ENCODE measurements at regions not wholly inside any gene's neighbourhood (a gene's known extent, or its start where the extent isn't known, plus 50 kb on each side); places are given as distances from the start of the nearest gene placed in this dataset.

GRCh38 chr13:106296723-106297122 lies 238.7 kb downstream of the EFNB2 start:
- Histone ChIP-seq H3K36me3 (no peaks in the 10 kb centered on the region), H3K27me3 (ENCODE audit: low read depth) (no peaks in the 10 kb centered on the region), H3K4me1 (no peaks in the 10 kb centered on the region), H3K4me3 (no peak overlapping the region), H3K9me3 (replicated peaks) (peaks cover 5% of the 10 kb centered on the region), H3K27ac (replicated peaks) (no peak overlapping the region)
- no peak for TF ChIP-seq CTCF (IDR thresholded peaks at IDR 0.05; ENCODE audit: borderline replicate concordance)
- intact Hi-C loops (cut with micrococcal nuclease), result no loop called here
- DNase-seq, result no peak

- Histone ChIP-seq H3K27me3 (ENCODE audit: low read depth) (no peaks in the 10 kb centered on the region), H3K27ac (replicated peaks) (no peak overlapping the region), H3K4me3 (no peak overlapping the region), H3K4me1 (no peaks in the 10 kb centered on the region), H3K9me3 (replicated peaks) (peaks cover 5% of the 10 kb centered on the region), H3K36me3 (no peaks in the 10 kb centered on the region)
- DNase-seq, result no peak
- intact Hi-C loops (cut with micrococcal nuclease), result no loop called here
- no peak for TF ChIP-seq CTCF (IDR thresholded peaks at IDR 0.05; ENCODE audit: borderline replicate concordance)
These were observed 239.5 kb downstream of the EFNB2 start for GRCh38 chr13:106295971-106296370.

GRCh38 chr13:106291006-106291405 lies 244.5 kb downstream of the EFNB2 start:
- peaks cover 17% of the 10 kb centered on the region for H3K27me3 ChIP-seq (ENCODE audit: low read depth)
- H3K9me3 ChIP-seq (replicated peaks), result no peaks in the 10 kb centered on the region
- H3K4me3 ChIP-seq, result no peak overlapping the region
- H3K4me1 ChIP-seq, result no peaks in the 10 kb centered on the region
- H3K36me3 ChIP-seq, result no peaks in the 10 kb centered on the region
- intact Hi-C loops (cut with micrococcal nuclease), result no loop called here
- no peak for DNase-seq
- no peak overlapping the region for H3K27ac ChIP-seq (replicated peaks)
- TF ChIP-seq CTCF (IDR thresholded peaks at IDR 0.05; ENCODE audit: borderline replicate concordance), result no peak

- TF ChIP-seq CTCF (IDR thresholded peaks at IDR 0.05; ENCODE audit: borderline replicate concordance), result no peak
- no peak overlapping the region for H3K4me3 ChIP-seq
- DNase-seq, result no peak
- no peaks in the 10 kb centered on the region for H3K36me3 ChIP-seq
- H3K9me3 ChIP-seq (replicated peaks), result peaks cover 10% of the 10 kb centered on the region
- intact Hi-C loops (cut with micrococcal nuclease), result no loop called here
- H3K27ac ChIP-seq (replicated peaks), result no peak overlapping the region
- H3K4me1 ChIP-seq, result no peaks in the 10 kb centered on the region
- peaks cover 17% of the 10 kb centered on the region for H3K27me3 ChIP-seq (ENCODE audit: low read depth)
These were observed 248.1 kb downstream of the EFNB2 start for GRCh38 chr13:106287351-106287750.

GRCh38 chr13:106286811-106287210 lies 248.7 kb downstream of the EFNB2 start:
- no peaks in the 10 kb centered on the region for H3K4me1 ChIP-seq
- no peaks in the 10 kb centered on the region for H3K36me3 ChIP-seq
- intact Hi-C loops (cut with micrococcal nuclease), result no loop called here
- H3K4me3 ChIP-seq, result no peak overlapping the region
- peaks cover 17% of the 10 kb centered on the region for H3K27me3 ChIP-seq (ENCODE audit: low read depth)
- no peak overlapping the region for H3K27ac ChIP-seq (replicated peaks)
- H3K9me3 ChIP-seq (replicated peaks), result peaks cover 15% of the 10 kb centered on the region
- TF ChIP-seq CTCF (IDR thresholded peaks at IDR 0.05; ENCODE audit: borderline replicate concordance), result no peak
- no peak for DNase-seq

GRCh38 chr13:106284358-106284757 lies 251.1 kb downstream of the EFNB2 start:
- no peak overlapping the region for H3K27ac ChIP-seq (replicated peaks)
- intact Hi-C loops (cut with micrococcal nuclease), result no loop called here
- H3K4me1 ChIP-seq, result no peaks in the 10 kb centered on the region
- TF ChIP-seq CTCF (IDR thresholded peaks at IDR 0.05; ENCODE audit: borderline replicate concordance), result no peak
- no peak overlapping the region for H3K4me3 ChIP-seq
- peaks cover 6% of the 10 kb centered on the region for H3K27me3 ChIP-seq (ENCODE audit: low read depth)
- no peaks in the 10 kb centered on the region for H3K36me3 ChIP-seq
- peaks cover 20% of the 10 kb centered on the region for H3K9me3 ChIP-seq (replicated peaks)
- no peak for DNase-seq
